Liver (tissue), 3 donors: ENCODE measurements at regions not wholly inside any gene's neighbourhood (a gene's known extent, or its start where the extent isn't known, plus 50 kb on each side); places are given as distances from the start of the nearest gene placed in this dataset.

Experiments
- CTCF ChIP-seq: fragments of 150-350 bp; IDR thresholded peaks from 2 replicates; pipeline ENCODE4 v1.5.1; 2017; ENCODE audit warnings: improper control_type of control experiment, low read depth, low read length; ENCODE audit not compliant: missing input control
- JUND ChIP-seq, 2 donors: IDR thresholded peaks; 2 replicates each; pipeline ENCODE4 v1.6.1; 2016; ENCODE audit warnings: antibody characterized with exemption in 2 of 2
- NR2F2 ChIP-seq: IDR thresholded peaks from 2 replicates; pipeline ENCODE4 v1.6.1; 2016; ENCODE audit warnings: antibody characterized with exemption
- RXRA ChIP-seq, 2 donors: IDR thresholded peaks; 2 replicates each; pipeline ENCODE4 v1.6.1; 2017 to 2018; ENCODE audit warnings: antibody characterized with exemption in 2 of 2, mild to moderate bottlenecking in 1 of 2
- donor health status: healthy.
- donor health status: healthy.

- no peak for TF ChIP-seq CTCF
- no peak for TF ChIP-seq JUND (IDR thresholded peaks at IDR 0.05)
- no peak for TF ChIP-seq RXRA (IDR thresholded peaks at IDR 0.05)
- TF ChIP-seq NR2F2: no peak
Measured at GRCh38 chr11:105197071-105197815, 57.7 kb upstream of the CARD18 start.
